Right lobe of liver (tissue), 4 donors: ENCODE measurements at regions not wholly inside any gene's neighbourhood (a gene's known extent, or its start where the extent isn't known, plus 50 kb on each side); places are given as distances from the start of the nearest gene placed in this dataset.

Source experiments
- CTCF ChIP-seq, 4 donors: fragments of 200-600 bp in 3 of 4; fragments of 450-650 bp in 1 of 4; IDR thresholded peaks; one replicate each; pipeline versions ENCODE4 v1.5.1 to v1.8.0; 2016 to 2022; ENCODE audit warnings: antibody characterized with exemption in 4 of 4, mild to moderate bottlenecking in 2 of 4
- POLR2A ChIP-seq: fragments of 450-650 bp; IDR thresholded peaks from one replicate; pipeline ENCODE4 v1.6.1; 2017; ENCODE audit warnings: antibody characterized with exemption, mild to moderate bottlenecking
- donor health status: DM: no; HTN: no; CAD: no.
- donor health status: DM: no; HTN: no; CAD: no.
- donor health status: DM: no; HTN: yes; CAD: no.

- TF ChIP-seq CTCF (IDR thresholded peaks at IDR 0.05) (no peak), POLR2A (no peak)
These were observed 50.1 kb upstream of the DYNC1LI1 start for GRCh38 chr3:32620611-32621310.
